HG02571 (cell line): ENCODE measurements at regions not wholly inside any gene's neighbourhood (a gene's known extent, or its start where the extent isn't known, plus 50 kb on each side); places are given as distances from the start of the nearest gene placed in this dataset.
A peak's percentile ranks its signal among the peaks of the same experiment; 100 is the strongest.

Source experiments
- ATAC-seq: cut with Tn5 transposase; IDR thresholded peaks from one replicate; pipeline ENCODE4 v1.9.1; 2021; ENCODE audit warnings: mild to moderate bottlenecking, moderate library complexity; ENCODE audit not compliant: unreplicated experiment

- ATAC-seq: no peak
Measured at GRCh38 chr2:174669336-174669735, 71.7 kb upstream of the WIPF1 start.

- ATAC-seq: no peak
Measured at GRCh38 chr2:174668075-174668474, 70.5 kb upstream of the WIPF1 start.

- no peak for ATAC-seq
Measured at GRCh38 chr2:174667250-174667860, 69.8 kb upstream of the WIPF1 start.

GRCh38 chr2:174666845-174667244 lies 69.2 kb upstream of the WIPF1 start:
- no peak for ATAC-seq

- no peak for ATAC-seq
Measured at GRCh38 chr2:174666312-174666711, 68.7 kb upstream of the WIPF1 start.

GRCh38 chr2:174664084-174664759 lies 66.6 kb upstream of the WIPF1 start:
- ATAC-seq: no peak

GRCh38 chr2:174663550-174663949 lies 65.9 kb upstream of the WIPF1 start:
- ATAC-seq: no peak

- ATAC-seq: no peak
Measured at GRCh38 chr2:174662859-174663258, 65.3 kb upstream of the WIPF1 start.

- no peak for ATAC-seq
Measured at GRCh38 chr2:174662459-174662858, 64.9 kb upstream of the WIPF1 start.

GRCh38 chr2:174660984-174661675 lies 63.5 kb upstream of the WIPF1 start:
- ATAC-seq: no peak

- ATAC-seq: peak; percentile 52
Measured at GRCh38 chr2:174659069-174659900, 61.7 kb upstream of the WIPF1 start.

GRCh38 chr2:174656676-174657176 lies 59.1 kb upstream of the WIPF1 start:
- ATAC-seq: no peak

- ATAC-seq: no peak
Measured at GRCh38 chr2:174656035-174656434, 58.4 kb upstream of the WIPF1 start.

- no peak for ATAC-seq
Measured at GRCh38 chr2:174654419-174654941, 56.9 kb upstream of the WIPF1 start.

GRCh38 chr2:174648896-174649295 lies 51.3 kb upstream of the WIPF1 start:
- ATAC-seq: no peak
